NCI-H1694 (cell line): ENCODE measurements at regions not wholly inside any gene's neighbourhood (a gene's known extent, or its start where the extent isn't known, plus 50 kb on each side); places are given as distances from the start of the nearest gene placed in this dataset.
A peak's percentile ranks its signal among the peaks of the same experiment; 100 is the strongest.
"Not testable (repeated sequence)": the region's sequence is repeated elsewhere in the genome, so short reads cannot be mapped to it uniquely, and the experiment has no call there.

ENCODE experiments used
- DNase-seq: peaks from one replicate; lab custom pipeline; 2025; lab: John Stamatoyannopoulos, UW

DNA sequence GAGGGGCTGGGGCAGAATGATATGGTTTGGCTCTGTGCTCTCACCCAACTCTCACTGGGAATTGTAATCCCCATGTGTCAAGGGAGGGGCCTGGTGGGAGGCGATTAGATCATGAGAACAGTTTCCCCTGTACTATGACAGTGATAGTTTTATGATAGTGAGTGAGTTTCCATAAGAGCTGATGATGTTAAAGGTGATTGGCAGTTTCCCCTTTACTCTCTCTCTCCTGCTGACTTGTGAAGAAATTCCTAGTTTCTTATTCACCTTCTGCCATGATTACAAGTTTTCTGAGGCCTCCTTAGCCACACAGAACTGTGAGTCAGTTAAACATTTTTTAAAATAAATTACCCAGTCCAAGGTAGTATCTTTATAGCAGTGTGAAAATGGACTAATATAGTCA, 120.4 kb upstream of the CDH9 start:
- DNase-seq, result no peak

DNA sequence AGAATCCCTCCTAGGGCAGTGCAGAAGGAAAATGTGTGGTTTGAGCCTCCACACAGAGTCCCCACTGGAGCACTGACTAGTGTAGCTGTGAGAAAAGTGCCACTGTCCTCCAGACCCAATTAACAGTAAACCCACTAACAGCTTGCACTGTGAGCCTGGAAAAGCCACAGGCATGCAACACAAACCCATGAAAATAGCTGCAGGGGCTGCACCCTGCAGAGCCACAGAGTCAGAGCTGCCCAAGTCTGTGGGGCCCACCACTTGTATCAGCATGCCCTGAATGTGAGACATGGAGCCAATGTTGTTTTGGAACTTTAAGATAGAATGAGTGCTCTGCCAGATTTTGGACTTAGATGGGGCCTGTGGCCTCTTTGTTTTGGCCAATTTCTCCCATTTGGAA, 119.8 kb upstream of the CDH9 start:
- no peak for DNase-seq

DNA sequence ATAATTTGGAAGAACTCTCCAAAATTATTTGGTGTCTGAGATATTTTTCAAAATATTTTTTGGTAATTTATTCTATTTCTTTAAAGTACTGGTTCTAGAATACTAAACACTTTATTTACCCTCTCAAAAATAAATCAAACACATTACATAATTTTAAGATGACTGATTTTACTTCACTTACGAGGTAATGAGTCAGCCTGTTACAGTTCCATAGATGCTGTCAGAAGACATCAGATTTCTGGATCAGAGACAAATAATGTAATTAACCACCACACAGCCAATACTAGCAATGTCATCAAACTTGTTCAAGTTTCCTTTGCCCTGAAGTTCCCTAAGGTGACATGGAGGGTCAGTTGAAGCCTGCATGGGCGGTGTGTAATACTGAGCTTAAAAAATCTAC, 106.1 kb upstream of the CDH9 start:
- DNase-seq, result no peak

DNA sequence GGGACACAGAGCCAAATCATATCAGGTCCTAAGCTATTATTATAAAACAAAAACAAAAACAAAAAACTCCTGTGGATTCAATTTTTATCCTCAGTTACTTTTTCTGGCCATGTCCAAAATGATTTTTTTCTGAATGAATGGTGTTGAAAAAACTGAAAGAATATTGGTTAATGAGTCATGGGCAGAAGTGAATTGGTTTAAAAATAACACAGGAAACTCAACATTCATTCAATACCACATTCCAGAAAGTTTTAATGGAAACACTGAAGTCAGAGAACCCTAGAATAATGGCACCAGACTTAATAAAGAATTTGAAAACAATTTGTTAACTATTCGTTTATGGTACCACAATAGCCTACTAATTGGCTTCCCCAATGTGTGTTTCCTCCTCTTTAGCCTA, 102.4 kb upstream of the CDH9 start:
- no peak for DNase-seq

DNA sequence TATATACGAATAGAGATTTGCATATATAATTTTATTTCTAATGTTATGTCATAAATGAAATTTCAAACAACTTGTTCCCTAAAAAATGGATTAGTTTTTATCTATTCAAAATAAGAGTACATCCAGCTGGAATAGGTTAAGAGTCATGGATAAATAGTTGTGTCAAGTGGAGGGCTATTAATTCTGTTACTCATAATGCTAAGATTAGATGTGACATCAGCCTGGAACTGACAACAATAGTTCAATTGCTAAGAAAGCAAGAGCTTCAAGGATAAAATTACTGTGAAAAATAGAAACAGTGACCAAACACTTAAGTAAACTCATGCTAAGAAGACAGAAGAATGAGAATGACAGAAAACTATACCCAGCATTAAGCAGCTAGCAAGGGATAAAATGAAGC, 92.2 kb upstream of the CDH9 start:
- no peak for DNase-seq

DNA sequence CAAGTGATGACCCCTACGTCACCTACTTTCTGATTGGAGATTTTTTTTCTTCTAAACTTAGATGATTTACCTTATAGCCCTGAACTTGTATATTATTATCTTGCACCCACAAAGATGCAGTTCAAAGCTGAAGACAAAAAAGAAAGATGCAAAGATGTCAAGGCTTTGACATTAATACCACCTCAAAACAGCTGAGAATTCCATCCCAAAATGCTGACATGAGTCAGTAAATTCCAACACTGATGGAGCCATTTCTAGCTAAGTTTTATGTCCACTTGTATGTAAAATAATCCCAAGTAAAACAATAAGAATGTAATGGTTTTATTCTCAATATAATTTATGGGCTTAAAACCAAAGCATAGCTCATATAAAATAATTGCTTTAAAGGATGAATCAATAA, 91.5 kb upstream of the CDH9 start:
- DNase-seq, result no peak

DNA sequence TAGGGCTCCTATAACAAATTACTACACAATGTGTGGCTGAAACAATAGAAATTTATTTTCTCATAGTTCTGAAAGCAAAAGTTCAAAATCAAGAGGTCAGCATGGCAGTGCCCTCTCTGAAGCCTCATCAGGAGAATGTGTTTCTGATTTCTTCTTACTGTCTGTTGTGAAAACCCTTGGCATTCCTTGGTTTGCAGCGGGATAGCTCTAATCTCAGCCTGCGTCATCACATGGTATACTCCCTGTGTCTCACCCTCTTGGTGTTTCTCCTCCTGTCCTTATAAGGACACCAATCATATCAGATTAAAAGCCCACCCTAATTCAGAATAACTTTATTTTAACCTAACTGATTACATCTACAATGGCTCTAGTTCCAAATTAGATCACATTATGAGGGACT, 87.5 kb upstream of the CDH9 start:
- DNase-seq, result no peak

DNA sequence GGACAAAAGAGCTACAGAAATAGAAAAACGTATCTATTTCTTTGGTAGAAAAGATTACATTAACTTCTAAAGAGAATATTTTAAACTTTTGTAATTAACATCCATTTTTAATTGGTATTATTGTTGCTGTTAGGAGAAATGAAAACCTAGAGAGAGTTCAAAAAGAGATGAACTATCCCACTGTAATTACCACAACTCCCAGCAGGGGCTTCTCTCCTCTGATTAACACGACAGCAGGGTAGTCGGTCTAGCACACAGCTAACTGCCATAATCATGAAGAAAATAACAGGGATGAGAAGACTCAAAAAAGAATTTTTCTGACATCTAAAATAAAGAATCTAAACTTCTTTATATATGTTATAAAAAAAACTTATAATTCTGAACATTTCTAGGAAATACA, 86.2 kb upstream of the CDH9 start:
- peak; percentile 37 for DNase-seq

DNA sequence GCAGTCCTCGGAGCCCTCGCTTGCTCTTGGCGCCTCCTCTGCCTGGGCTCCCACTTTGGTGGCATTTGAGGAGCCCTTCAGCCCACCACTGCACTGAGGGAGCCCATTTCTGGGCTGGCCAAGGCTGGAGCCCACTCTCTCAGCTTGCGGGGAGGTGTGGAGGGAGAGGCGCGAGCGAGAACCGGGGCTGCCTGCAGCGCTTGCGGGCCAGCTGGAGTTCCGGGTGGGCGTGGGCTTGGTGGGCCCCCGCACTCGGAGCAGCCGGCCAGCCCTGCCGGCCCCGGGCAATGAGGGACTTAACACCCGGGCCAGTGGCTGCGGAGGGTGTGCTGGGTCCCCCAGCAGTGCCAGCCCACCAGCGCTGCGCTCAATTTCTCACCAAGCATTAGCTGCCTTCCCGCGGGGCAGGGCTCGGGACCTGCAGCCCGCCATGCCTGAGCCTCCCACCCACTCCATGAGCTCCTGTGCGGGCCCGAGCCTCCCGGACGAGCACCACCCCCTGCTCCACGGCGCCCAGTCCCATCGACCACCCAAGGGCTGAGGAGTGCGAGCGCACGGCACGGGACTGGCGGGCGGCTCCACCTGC, 81.4 kb upstream of the CDH9 start:
- DNase-seq, result not testable (repeated sequence)

DNA sequence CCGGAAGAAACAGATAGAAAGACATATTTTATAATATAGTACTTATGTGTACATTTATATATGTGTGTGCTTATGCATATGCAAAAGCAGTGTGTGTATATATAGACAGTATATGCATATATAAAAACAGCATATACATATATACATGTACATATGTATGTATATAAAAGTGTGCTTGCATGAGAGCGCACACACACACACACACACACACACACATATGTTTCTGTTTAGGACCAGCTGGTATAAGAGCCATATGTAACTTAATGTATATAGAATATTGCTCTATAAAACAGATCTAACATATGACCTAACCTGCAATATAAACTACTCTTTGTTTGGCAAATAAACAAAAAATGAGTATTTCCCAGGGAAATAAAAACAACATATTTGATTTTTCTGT, 65.1 kb upstream of the CDH9 start:
- DNase-seq, result no peak

DNA sequence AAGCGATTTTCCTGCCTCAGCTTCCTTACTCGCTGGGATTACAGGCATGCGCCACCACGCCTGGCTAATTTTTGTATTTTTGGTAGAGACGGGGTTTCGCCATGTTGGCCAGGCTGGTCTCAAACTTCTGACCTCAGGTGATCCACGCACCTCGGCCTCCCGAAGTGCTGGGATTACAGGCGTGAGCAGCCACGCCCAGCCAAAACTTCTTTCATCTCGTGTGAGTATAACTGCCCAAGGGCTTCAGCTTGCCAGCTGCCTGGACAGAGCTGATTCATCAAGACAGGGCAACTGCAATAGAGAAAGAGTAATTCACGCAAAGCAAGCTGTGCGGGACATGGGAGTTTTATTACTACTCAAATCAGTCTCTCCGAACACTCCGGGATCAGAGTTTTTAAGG, 57.4 kb upstream of the CDH9 start:
- DNase-seq, result not testable (repeated sequence)

DNA sequence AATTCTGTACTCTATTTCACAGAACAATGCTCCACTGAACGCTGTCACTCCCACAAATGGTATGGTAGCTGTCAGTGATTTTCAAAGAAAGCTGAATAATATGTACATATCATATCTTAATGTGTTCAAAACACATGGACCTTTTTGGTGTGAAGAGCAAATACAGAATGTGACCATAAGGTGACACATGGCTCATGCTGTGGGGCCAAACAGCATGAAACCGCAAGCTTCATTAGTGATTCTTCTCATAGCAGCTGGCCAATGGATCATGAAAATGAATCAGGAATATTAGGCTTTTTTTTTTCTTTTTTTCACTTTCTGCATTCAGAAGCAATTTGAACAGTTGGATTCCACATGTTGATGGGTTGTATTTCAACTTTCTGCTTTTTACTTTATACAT, 54.9 kb upstream of the CDH9 start:
- DNase-seq, result peak; percentile 92

DNA sequence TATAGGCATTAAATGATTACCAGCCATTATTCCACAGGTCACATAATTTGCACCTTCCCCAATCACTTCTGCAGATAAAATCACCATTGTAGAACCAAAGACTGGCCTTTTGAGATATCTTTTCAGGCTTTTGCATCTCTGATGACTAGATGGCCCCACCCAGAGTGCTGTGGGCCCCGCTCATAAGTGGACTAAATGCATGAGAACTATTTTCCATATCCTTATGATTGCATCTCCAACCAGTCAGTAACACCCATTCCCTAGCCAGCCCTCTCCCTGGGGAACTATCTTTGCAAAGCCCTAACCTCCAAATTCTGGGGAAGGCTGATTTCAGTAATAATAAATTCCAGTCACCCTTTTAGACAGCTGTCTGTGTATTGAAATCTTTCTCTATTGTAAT, 53.5 kb upstream of the CDH9 start:
- no peak for DNase-seq

DNA sequence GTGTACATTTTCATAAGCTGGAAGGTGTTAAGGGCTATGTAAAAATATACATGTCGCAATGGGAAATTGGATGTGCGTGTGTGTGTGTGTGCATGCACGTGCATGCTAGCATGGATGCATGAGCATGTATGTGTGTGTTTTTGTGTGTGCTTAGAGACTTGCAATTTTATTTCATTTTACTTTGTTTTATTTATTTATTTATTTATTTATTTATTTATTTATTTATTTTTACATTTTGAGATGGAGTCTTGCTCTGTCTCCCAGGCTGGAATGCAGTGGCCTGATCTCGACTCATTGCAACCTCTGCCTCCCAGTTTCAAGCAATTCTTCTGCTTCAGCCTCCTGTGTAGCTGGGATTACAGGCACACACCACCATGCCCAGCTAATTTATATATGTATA, 50.4 kb upstream of the CDH9 start:
- not testable (repeated sequence) for DNase-seq
